Spleen (tissue), 7 donors: ENCODE measurements at regions not wholly inside any gene's neighbourhood (a gene's known extent, or its start where the extent isn't known, plus 50 kb on each side); places are given as distances from the start of the nearest gene placed in this dataset.

Experiments
- POLR2A ChIP-seq, 3 donors: fragments of 450-650 bp; IDR thresholded peaks; one replicate each; pipeline ENCODE4 v1.5.1; 2017; ENCODE audit warnings: antibody characterized with exemption in 3 of 3, mild to moderate bottlenecking in 1 of 3
- POLR2AphosphoS5 ChIP-seq, 3 donors: sonication (generic); formaldehyde crosslinking; IDR thresholded peaks; one replicate each; pipeline ENCODE4 v1.5.1; 2017; ENCODE audit warnings: antibody characterized with exemption in 3 of 3
- TF ChIP-seq, protein P1 (sequence below), 11 experiments: fragments of 200-600 bp in 7 of 11; fragments of 450-650 bp in 4 of 11; sonication (generic) in 4 of 11; IDR thresholded peaks in 8 of 11; conservative IDR thresholded peaks in 3 of 11; 1 replicate in 7 of 11; 2 replicates in 4 of 11; pipeline versions ENCODE4 v1.4.0 to v1.8.0; 2016 to 2021; ENCODE audit warnings: antibody characterized with exemption in 11 of 11, inconsistent platforms in 4 of 11, mild to moderate bottlenecking in 1 of 11
- donor health status: DM: no; HTN: no; CAD: no; lungs with moderate emphysema.
- donor health status: DM: no; HTN: no; CAD: no.
- donor health status: DM: no; HTN: no; CAD: no.

DNA sequence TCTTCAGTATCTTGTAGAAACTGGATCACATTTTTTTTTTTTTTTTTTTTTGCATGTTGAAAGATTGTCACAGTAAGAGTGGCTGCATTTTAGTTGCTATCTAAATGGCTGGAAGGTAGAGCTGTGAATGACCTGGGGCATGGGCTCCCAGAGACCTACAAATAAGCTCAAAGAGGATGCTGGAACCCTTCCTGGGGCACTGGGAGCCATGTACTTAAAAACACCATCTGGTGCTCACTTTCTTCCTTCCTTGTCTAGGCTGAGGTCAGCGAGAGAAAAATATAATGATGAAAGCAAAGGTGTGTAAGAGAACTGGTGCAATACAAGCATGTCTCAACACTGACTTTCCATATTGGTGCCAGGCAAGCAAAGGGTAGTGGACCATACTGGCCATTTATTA, 323.9 kb downstream of the SV2B start:
- TF ChIP-seq, protein P1, sequence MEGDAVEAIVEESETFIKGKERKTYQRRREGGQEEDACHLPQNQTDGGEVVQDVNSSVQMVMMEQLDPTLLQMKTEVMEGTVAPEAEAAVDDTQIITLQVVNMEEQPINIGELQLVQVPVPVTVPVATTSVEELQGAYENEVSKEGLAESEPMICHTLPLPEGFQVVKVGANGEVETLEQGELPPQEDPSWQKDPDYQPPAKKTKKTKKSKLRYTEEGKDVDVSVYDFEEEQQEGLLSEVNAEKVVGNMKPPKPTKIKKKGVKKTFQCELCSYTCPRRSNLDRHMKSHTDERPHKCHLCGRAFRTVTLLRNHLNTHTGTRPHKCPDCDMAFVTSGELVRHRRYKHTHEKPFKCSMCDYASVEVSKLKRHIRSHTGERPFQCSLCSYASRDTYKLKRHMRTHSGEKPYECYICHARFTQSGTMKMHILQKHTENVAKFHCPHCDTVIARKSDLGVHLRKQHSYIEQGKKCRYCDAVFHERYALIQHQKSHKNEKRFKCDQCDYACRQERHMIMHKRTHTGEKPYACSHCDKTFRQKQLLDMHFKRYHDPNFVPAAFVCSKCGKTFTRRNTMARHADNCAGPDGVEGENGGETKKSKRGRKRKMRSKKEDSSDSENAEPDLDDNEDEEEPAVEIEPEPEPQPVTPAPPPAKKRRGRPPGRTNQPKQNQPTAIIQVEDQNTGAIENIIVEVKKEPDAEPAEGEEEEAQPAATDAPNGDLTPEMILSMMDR (IDR thresholded peaks at IDR 0.05 in 8 of 11, conservative IDR thresholded peaks at IDR 0.05 in 3 of 11), result no peak
- TF ChIP-seq POLR2AphosphoS5 (IDR thresholded peaks at IDR 0.05), result no peak
- no peak for TF ChIP-seq POLR2A (IDR thresholded peaks at IDR 0.05)
